Activated CD4-positive, alpha-beta T cell treated with anti-CD3 and anti-CD28 coated beads for 36 hours (primary cell): ENCODE measurements at regions not wholly inside any gene's neighbourhood (a gene's known extent, or its start where the extent isn't known, plus 50 kb on each side); places are given as distances from the start of the nearest gene placed in this dataset.
"Not testable (repeated sequence)": the region's sequence is repeated elsewhere in the genome, so short reads cannot be mapped to it uniquely, and the experiment has no call there.

Experiments
- ATAC-seq: fragments of 200-7000 bp; cut with Tn5 transposase; one replicate; pipeline ENCODE4 v1.10.0; 2021; ENCODE audit warnings: mild to moderate bottlenecking, moderate library complexity
- CTCF ChIA-PET: fragments of 350-600 bp; sonication (Branson Sonifier 250); formaldehyde crosslinking; loops from one replicate; lab custom pipeline; 2021; ENCODE audit warnings: antibody characterized with exemption; lab: Charles Lee
- POLR2A ChIA-PET: fragments of 350-600 bp; sonication (Branson Sonifier 250); formaldehyde crosslinking; loops from one replicate; lab custom pipeline; 2021; ENCODE audit warnings: antibody characterized with exemption, inconsistent platforms; lab: Charles Lee
- DNase-seq: peaks from one replicate; pipeline ENCODE4 v3.0.0-alpha.2; 2020
- H3K27ac Mint-ChIP-seq: one replicate; pipeline ENCODE4 v1.8.0; 2021; ENCODE audit warnings: mixed read lengths
- H3K27me3 Mint-ChIP-seq: one replicate; pipeline ENCODE4 v1.8.0; 2021; ENCODE audit warnings: mixed read lengths
- H3K36me3 Mint-ChIP-seq: one replicate; pipeline ENCODE4 v1.8.0; 2021; ENCODE audit warnings: low read depth, mixed read lengths
- H3K4me1 Mint-ChIP-seq: one replicate; pipeline ENCODE4 v1.8.0; 2021; ENCODE audit warnings: mixed read lengths
- H3K4me3 Mint-ChIP-seq: one replicate; pipeline ENCODE4 v1.8.0; 2021; ENCODE audit warnings: mild to moderate bottlenecking, moderate library complexity, mixed read lengths
- H3K9me3 Mint-ChIP-seq: one replicate; pipeline ENCODE4 v1.8.0; 2021; ENCODE audit warnings: low read depth, mixed read lengths
- intact Hi-C, 2 experiments: fragments of 100-400 bp; cut with DNase I in 1 of 2; cut with micrococcal nuclease in 1 of 2; formaldehyde crosslinking; loops; one replicate each; pipeline versions ENCODE4 v1.14.2 to v1.15.1; 2022 to 2024; cut with DNase I, micrococcal nuclease

DNA sequence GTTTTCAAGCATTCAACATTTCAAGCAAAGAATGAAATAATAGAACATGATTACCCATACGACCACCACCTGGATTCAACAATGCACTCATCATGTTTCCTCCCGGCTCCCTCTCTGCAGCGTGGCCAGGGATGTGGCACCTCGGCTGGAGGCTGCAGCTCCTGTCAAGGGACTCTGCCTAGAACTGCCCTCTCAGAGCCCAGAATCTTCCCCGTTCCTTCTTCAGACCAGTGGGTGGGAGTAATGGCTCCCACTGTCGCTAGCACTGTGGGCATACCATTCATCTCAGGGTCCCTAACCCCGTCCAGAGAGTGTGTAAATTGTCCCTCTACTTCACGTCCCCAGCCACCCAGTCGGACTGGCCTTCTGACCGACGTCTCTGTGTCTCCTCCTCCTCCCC is 118.6 kb upstream of the COL5A1 start:
- peaks cover 7% of the 10 kb centered on the region for H3K27me3 Mint-ChIP-seq
- H3K9me3 Mint-ChIP-seq, result peaks cover 3% of the 10 kb centered on the region
- intact Hi-C loops, result no loop called here
- ATAC-seq (no peak), DNase-seq (no peak)
- no peak overlapping the region for H3K4me3 Mint-ChIP-seq
- no peaks in the 10 kb centered on the region for H3K4me1 Mint-ChIP-seq
- no peak overlapping the region for H3K27ac Mint-ChIP-seq
- no peaks in the 10 kb centered on the region for H3K36me3 Mint-ChIP-seq
- ChIA-PET POLR2A (no interaction called here), CTCF (no interaction called here)

DNA sequence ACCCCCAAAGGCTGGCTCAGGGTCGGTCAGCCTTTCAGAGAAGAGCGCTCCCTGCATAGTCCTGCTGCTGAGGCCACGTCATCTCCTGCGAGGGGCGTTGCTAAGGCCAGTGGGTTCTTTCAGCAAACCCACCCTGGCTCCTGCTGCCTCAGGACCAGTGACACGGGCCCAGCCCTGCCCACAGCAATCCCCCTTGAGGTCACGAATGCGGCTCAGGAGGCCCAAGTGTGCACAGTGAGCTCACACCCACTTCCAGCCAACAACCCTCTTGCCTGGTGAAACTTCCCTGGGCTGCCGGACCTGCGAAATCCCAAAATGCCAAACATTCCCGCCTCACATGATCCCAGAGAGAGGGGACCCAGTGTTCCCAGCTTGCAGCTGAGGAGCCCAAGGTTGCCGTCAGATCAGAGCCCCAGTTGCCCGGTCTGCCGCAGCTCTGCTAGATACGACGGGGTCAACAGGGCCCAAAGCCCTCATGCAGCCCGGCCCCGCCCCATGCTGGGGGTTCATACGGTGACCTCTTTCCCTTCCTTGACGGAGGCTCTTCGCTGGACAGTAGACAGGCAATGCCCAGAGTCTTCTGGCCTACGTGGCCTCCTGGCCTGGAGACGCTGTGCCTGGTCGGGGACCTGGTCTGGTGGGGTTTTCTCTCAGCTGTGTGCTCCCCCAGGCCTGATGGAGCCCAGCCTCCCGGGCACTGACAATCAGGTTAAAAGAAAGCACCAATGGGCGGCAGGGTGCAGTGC is 116.4 kb upstream of the COL5A1 start:
- intact Hi-C loops, result no loop called here
- H3K4me3 Mint-ChIP-seq, result no peak overlapping the region
- POLR2A ChIA-PET, result no interaction called here
- CTCF ChIA-PET, result no interaction called here
- H3K36me3 Mint-ChIP-seq, result no peaks in the 10 kb centered on the region
- H3K27ac Mint-ChIP-seq, result no peak overlapping the region
- no peaks in the 10 kb centered on the region for H3K4me1 Mint-ChIP-seq
- no peak for DNase-seq
- H3K9me3 Mint-ChIP-seq, result peaks cover 3% of the 10 kb centered on the region
- peaks cover 10% of the 10 kb centered on the region for H3K27me3 Mint-ChIP-seq
- ATAC-seq, result no peak

DNA sequence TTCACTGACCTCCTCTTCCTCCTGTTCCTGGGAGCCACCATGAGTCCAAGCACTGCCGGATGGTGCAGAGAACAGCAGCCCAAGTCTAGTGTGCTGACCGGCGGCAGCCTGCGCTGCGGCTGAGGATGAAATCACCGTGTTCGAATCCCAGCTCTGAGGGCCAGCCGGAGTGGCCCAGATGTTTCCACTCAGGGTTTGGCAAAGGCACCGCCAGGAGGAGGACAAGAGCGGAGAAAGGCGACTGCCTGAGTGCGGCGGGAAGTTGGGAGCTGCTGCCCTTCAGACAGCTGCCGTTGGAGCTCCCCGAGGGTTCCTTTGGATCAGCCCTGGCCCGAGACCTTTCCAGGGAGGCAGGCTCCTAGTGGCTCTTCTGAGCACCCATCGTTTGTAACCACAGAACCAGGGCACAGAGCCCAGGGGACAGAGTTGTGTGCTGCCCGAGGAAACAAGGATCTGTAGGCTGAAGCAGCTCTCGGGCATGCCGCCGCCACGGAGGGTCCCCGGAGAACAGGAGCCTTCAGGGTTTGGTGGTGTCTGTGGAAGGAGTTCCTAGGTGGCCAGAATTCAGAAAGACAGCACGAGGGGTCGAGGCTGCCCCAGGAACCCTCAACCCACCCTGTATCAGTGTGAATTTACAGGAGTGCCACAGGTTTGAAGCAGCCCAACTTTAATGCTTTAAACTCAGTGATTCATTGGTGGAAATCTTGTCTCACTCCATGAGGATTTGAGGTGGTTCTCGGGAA is 115.6 kb upstream of the COL5A1 start:
- no peaks in the 10 kb centered on the region for H3K36me3 Mint-ChIP-seq
- no peak for ATAC-seq
- peaks cover 7% of the 10 kb centered on the region for H3K9me3 Mint-ChIP-seq
- POLR2A ChIA-PET, result no interaction called here
- no peak overlapping the region for H3K4me3 Mint-ChIP-seq
- CTCF ChIA-PET, result no interaction called here
- no peaks in the 10 kb centered on the region for H3K4me1 Mint-ChIP-seq
- DNase-seq, result no peak
- H3K27me3 Mint-ChIP-seq, result peaks cover 10% of the 10 kb centered on the region
- no peak overlapping the region for H3K27ac Mint-ChIP-seq
- intact Hi-C loops, result no loop called here

DNA sequence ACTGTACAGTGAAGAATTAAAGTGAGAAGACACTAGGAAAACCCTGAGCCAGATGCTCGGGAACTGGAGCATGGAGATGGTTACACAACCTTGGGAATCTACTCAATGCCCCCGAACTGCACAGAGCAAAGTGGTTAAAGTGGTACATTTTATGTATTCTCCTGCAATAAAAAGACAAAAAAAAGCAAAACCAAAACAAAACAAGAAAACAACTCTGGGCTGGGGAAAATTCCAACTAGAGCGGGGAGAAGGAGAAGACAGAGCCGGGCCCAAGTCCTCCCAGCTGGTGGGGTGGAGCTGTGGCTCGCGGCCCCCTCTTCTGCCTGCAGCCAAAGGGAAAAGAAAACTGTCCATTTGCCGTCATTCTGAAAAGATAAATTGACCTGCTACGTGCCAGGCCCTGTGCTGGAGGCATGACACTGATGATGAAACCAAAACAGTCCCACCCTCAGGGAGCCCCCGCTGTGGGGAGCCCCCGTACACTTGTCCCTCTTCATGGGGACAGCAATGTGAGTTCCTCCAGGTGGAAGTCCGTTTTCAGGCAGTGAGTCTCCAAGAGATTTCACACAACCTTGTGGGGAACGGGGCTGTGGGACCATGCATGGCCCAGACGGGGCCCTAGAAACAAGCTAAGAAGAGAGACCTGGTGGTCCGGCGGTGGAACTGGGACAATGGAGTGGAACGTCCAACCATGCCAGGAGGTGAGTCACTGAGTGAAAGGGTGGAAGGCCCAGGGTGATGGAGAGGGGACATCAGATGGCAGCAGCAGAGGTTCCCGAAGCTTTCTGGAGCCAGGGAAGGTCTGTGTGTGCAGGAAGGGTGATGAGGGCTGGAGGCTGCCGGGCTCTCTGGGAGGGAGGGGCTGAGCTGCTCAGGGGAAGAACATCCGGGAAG is 114.8 kb upstream of the COL5A1 start:
- DNase-seq, result no peak
- Mint-ChIP-seq H3K36me3 (no peaks in the 10 kb centered on the region), H3K4me3 (no peak overlapping the region), H3K9me3 (peaks cover 6% of the 10 kb centered on the region), H3K27me3 (peaks cover 10% of the 10 kb centered on the region), H3K4me1 (no peaks in the 10 kb centered on the region), H3K27ac (no peak overlapping the region)
- intact Hi-C loops, result no loop called here
- POLR2A ChIA-PET, result no interaction called here
- CTCF ChIA-PET, result no interaction called here
- no peak for ATAC-seq

DNA sequence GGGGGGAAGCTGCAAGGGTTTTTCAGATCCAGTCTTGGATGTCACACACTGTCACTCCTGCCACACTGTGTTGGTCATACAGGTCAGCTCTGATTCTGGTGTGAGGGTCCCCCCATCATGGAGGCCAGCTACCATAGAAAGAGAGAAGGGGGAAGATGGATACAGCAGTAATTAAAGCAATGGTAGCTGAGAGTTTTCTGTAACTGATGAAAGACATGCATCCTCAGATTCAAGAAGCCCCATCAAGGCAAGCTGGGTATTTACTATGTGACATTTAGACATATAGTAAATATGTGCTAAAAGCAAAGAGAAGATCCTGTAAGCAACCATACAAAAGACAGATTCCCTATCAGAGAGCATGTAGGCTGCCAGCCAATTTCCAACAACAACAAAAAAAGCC is 110.9 kb upstream of the COL5A1 start:
- Mint-ChIP-seq H3K4me3 (no peak overlapping the region), H3K36me3 (no peaks in the 10 kb centered on the region), H3K9me3 (peaks cover 6% of the 10 kb centered on the region), H3K27ac (no peak overlapping the region), H3K4me1 (no peaks in the 10 kb centered on the region), H3K27me3 (peaks cover 12% of the 10 kb centered on the region)
- CTCF ChIA-PET, result no interaction called here
- DNase-seq (no peak), ATAC-seq (no peak)
- POLR2A ChIA-PET, result no interaction called here
- intact Hi-C loops, result no loop called here

DNA sequence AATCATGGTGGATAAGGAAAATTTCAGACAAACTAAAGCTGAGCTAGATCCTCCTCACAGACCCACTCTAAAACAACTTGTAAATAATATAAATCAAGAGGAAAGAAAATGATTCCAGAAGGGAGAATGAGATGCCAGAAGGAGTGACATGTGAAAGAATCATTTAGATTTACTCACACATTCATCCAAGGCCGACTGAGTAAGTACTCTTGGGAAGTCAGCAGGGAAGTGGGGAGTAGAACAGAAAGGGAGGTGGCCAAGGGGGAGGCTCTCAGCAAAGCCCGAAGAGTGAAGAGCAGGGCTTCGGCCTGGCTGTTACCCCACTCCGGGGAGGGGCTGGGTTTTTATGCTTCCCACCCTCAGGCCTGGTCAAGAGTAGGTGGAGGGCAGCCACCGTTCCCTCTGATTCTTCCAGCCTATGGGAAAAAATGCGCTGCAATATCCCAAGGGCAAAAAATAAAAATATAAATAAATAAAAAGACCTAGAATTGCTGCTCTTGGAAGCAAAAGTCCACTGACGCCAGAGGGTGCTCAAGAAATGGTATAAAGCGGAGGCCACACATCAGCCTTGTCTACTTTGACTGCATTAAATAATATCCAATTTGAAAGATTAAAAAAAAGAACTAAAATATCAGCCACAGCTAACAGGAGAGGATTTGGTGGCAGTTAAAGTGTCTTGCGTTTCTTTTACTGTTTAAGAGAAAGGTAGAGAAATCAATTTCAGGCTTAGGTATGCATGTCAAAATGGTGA is 110.2 kb upstream of the COL5A1 start:
- no peak overlapping the region for H3K4me3 Mint-ChIP-seq
- no peak overlapping the region for H3K27ac Mint-ChIP-seq
- H3K4me1 Mint-ChIP-seq, result no peaks in the 10 kb centered on the region
- H3K9me3 Mint-ChIP-seq, result peaks cover 6% of the 10 kb centered on the region
- no peaks in the 10 kb centered on the region for H3K36me3 Mint-ChIP-seq
- POLR2A ChIA-PET, result no interaction called here
- DNase-seq (no peak), ATAC-seq (no peak)
- intact Hi-C loops, result no loop called here
- peaks cover 10% of the 10 kb centered on the region for H3K27me3 Mint-ChIP-seq
- CTCF ChIA-PET, result no interaction called here

GRCh38 chr9:134532084-134532483 is 109.5 kb upstream of the COL5A1 start:
- Mint-ChIP-seq H3K36me3 (no peaks in the 10 kb centered on the region), H3K9me3 (peaks cover 6% of the 10 kb centered on the region), H3K4me1 (no peaks in the 10 kb centered on the region), H3K27me3 (peaks cover 7% of the 10 kb centered on the region), H3K4me3 (no peak overlapping the region), H3K27ac (no peak overlapping the region)
- intact Hi-C loops, result no loop called here
- ATAC-seq (no peak), DNase-seq (no peak)
- ChIA-PET POLR2A (no interaction called here), CTCF (no interaction called here)

DNA sequence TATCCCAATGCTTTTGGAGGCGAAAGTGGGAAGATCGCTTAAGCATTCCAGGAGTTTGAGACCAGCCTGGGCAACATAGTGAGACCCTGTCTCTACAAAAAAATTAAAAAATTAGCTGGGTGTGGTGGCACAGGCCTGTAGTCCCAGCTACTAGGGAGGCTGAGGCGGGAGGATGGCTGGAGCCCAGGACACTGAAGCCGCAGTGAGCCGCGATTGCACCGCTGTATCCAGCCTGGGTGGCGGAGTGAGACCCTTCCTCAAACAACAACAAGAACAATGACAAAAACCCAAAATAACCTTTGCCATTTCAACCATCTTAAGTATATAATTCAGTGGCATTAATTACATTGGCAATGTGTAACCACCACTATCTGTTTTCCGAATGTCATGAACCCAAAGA is 108.9 kb upstream of the COL5A1 start:
- POLR2A ChIA-PET, H3K27ac Mint-ChIP-seq, H3K9me3 Mint-ChIP-seq, ATAC-seq, DNase-seq, H3K4me3 Mint-ChIP-seq, H3K27me3 Mint-ChIP-seq, H3K4me1 Mint-ChIP-seq, CTCF ChIA-PET, intact Hi-C loops, H3K36me3 Mint-ChIP-seq: not testable (repeated sequence)

- H3K9me3 Mint-ChIP-seq, result peaks cover 6% of the 10 kb centered on the region
- H3K4me3 Mint-ChIP-seq, result no peak overlapping the region
- intact Hi-C loops, result no loop called here
- ChIA-PET CTCF (no interaction called here), POLR2A (no interaction called here)
- no peak for ATAC-seq
- DNase-seq, result no peak
- H3K4me1 Mint-ChIP-seq, result no peaks in the 10 kb centered on the region
- no peak overlapping the region for H3K27ac Mint-ChIP-seq
- peaks cover 2% of the 10 kb centered on the region for H3K27me3 Mint-ChIP-seq
- no peaks in the 10 kb centered on the region for H3K36me3 Mint-ChIP-seq
Measured at GRCh38 chr9:134533850-134534588, 107.6 kb upstream of the COL5A1 start.

- intact Hi-C loops, result no loop called here
- Mint-ChIP-seq H3K36me3 (no peaks in the 10 kb centered on the region), H3K27ac (no peak overlapping the region), H3K4me1 (no peaks in the 10 kb centered on the region), H3K4me3 (no peak overlapping the region), H3K9me3 (peaks cover 6% of the 10 kb centered on the region), H3K27me3 (peaks cover 2% of the 10 kb centered on the region)
- DNase-seq (no peak), ATAC-seq (no peak)
- CTCF ChIA-PET, result no interaction called here
- POLR2A ChIA-PET, result no interaction called here
Measured at GRCh38 chr9:134534661-134535080, 106.9 kb upstream of the COL5A1 start.

- ChIA-PET CTCF (no interaction called here), POLR2A (no interaction called here)
- intact Hi-C loops, result no loop called here
- DNase-seq (no peak), ATAC-seq (no peak)
- Mint-ChIP-seq H3K27ac (no peak overlapping the region), H3K4me1 (no peaks in the 10 kb centered on the region), H3K4me3 (no peak overlapping the region), H3K36me3 (no peaks in the 10 kb centered on the region), H3K9me3 (peaks cover 6% of the 10 kb centered on the region), H3K27me3 (peaks cover 2% of the 10 kb centered on the region)
Measured at GRCh38 chr9:134535171-134535570, 106.4 kb upstream of the COL5A1 start.
